Body of pancreas (tissue), 4 donors: ENCODE measurements at regions not wholly inside any gene's neighbourhood (a gene's known extent, or its start where the extent isn't known, plus 50 kb on each side); places are given as distances from the start of the nearest gene placed in this dataset.

ENCODE experiments used
- CTCF ChIP-seq, 7 experiments: fragments of 450-650 bp in 4 of 7; fragments of 200-600 bp in 3 of 7; sonication (generic) in 3 of 7; IDR thresholded peaks; one replicate each; pipeline ENCODE4 v1.5.1; 2016 to 2019; ENCODE audit warnings: antibody characterized with exemption in 7 of 7
- POLR2A ChIP-seq, 3 donors: fragments of 450-650 bp; IDR thresholded peaks; one replicate each; pipeline ENCODE4 v1.6.1; 2016; ENCODE audit warnings: antibody characterized with exemption in 3 of 3, mild to moderate bottlenecking in 2 of 3

- TF ChIP-seq CTCF (IDR thresholded peaks at IDR 0.05) (no peak), POLR2A (IDR thresholded peaks at IDR 0.05) (no peak)
Observed at GRCh38 chr5:9681706-9682105, 51.6 kb upstream of the TAS2R1 start.
